ENCODE measurements at regions not wholly inside any gene's neighbourhood (a gene's known extent, or its start where the extent isn't known, plus 50 kb on each side); places are given as distances from the start of the nearest gene placed in this dataset.

GRCh38 chr6:3957321-3957720 lies 108.1 kb downstream of the FAM50B start:
- no peak for DNase-seq (ENCODE audit: extremely low read depth, low read depth)
- TF ChIP-seq, protein P1, sequence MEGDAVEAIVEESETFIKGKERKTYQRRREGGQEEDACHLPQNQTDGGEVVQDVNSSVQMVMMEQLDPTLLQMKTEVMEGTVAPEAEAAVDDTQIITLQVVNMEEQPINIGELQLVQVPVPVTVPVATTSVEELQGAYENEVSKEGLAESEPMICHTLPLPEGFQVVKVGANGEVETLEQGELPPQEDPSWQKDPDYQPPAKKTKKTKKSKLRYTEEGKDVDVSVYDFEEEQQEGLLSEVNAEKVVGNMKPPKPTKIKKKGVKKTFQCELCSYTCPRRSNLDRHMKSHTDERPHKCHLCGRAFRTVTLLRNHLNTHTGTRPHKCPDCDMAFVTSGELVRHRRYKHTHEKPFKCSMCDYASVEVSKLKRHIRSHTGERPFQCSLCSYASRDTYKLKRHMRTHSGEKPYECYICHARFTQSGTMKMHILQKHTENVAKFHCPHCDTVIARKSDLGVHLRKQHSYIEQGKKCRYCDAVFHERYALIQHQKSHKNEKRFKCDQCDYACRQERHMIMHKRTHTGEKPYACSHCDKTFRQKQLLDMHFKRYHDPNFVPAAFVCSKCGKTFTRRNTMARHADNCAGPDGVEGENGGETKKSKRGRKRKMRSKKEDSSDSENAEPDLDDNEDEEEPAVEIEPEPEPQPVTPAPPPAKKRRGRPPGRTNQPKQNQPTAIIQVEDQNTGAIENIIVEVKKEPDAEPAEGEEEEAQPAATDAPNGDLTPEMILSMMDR (IDR thresholded peaks at IDR 0.05; ENCODE audit: low read depth, low read length): no peak

DNA sequence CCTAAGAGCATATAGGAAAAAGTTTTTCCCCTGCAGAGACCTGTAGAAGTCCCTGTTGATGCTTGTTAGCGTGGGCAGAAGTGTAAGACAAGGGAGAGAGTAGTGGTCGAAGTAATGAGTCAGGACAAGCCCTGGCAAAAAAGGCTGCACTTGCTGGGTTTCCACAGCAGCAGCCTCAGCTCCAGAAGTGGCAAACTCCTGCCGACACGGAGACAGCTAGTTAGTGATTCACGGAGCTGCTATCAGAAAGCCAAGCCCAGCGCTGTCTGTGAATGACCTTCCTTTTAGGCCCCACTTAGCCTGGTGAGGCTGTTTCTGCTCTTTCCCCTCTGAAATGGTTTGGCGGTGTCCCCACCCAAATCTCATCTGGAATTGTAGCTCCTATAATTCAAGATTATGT lies 109.1 kb downstream of the FAM50B start:
- TF ChIP-seq, protein P1 (IDR thresholded peaks at IDR 0.05; ENCODE audit: low read depth, low read length): no peak
- DNase-seq (ENCODE audit: extremely low read depth, low read depth): no peak

GRCh38 chr6:3959385-3959784 lies 110.2 kb downstream of the FAM50B start:
- DNase-seq (ENCODE audit: extremely low read depth, low read depth): no peak
- TF ChIP-seq, protein P1 (IDR thresholded peaks at IDR 0.05; ENCODE audit: low read depth, low read length): no peak

DNA sequence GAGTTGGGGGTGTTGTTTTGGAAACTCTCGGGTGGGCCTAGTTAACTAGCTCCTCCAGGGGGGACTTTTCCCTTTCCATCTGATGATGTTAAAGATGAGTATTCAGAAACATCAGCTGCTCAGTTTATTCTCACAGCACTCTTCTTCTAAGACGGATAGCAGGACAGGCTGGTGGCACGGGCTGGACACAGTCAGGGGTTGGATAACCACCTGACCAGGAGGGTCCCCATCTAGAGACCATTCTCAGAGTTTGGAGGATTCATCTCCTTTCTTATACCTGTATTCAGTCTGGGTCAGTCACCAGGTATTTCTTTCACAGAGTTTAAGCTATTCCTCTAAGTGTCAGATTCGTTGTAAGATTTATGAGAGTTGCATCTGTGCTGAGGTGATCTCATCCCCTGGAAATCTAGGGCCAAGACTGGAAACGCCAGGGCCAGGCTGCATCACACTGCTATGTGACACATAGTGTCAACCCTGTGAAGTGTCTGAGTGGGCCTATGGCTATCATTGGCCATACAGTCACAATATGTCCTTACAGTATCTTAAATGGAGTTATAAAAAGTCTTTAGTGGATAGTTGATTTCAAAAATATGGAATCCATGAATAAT lies 111.7 kb downstream of the FAM50B start:
- TF ChIP-seq, protein P1 (IDR thresholded peaks at IDR 0.05; ENCODE audit: low read depth, low read length): no peak
- no peak for DNase-seq (ENCODE audit: extremely low read depth, low read depth)

GRCh38 chr6:3961581-3962215 lies 112.5 kb downstream of the FAM50B start:
- no peak for DNase-seq (ENCODE audit: extremely low read depth, low read depth)
- TF ChIP-seq, protein P1 (IDR thresholded peaks at IDR 0.05; ENCODE audit: low read depth, low read length): no peak

DNA sequence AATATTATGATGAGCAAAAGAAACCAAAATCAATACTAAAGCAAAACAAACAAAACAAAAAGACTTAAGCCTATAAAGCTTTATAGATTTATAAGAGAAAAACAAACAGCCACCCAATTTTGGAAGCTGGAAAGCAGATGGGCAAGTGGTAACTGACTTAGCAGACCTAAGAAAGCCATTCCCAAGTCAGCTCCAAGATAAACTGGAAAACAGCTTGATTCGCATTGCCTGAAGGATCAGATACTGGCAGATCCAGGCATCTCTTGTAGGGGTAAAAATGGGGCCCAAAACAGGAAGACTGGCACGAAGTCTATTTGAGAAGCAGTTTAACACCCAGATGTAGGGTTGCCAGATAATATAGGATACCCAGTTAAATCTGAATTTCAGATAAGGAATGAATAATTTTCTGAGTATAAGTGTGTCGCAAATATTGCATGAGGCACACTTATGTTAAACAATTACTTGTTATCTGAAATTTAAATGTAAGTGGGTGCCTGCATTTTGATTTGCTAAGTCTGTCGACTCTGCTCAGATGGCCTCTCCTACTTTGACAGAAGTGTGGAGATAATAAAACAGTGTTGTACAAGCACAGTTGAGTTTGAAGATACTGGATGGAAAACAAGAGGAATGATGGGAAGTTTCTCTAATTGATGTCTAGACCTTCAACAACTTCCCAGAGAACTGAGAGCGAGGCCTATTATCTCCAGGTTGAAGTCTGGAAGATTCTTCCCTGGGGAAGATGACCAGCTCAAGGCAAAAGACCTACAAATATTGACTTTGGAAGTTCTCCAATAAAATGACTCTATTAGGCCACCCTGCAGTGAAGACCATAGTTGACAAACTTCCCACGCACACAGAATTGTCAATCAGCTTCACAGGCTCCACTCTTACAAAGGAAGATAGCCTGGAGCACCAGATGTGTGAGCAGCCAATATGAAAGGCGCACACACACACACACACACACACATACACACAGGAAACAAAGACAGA lies 113.4 kb downstream of the FAM50B start:
- TF ChIP-seq, protein P1 (IDR thresholded peaks at IDR 0.05; ENCODE audit: low read depth, low read length): no peak
- DNase-seq (ENCODE audit: extremely low read depth, low read depth): no peak

GRCh38 chr6:3963426-3963825 lies 114.3 kb downstream of the FAM50B start:
- TF ChIP-seq, protein P1 (IDR thresholded peaks at IDR 0.05; ENCODE audit: low read depth, low read length): no peak
- DNase-seq (ENCODE audit: extremely low read depth, low read depth): no peak

All from AG09319 (cell line).